ENCODE measurements at regions not wholly inside any gene's neighbourhood (a gene's known extent, or its start where the extent isn't known, plus 50 kb on each side); places are given as distances from the start of the nearest gene placed in this dataset.

DNA sequence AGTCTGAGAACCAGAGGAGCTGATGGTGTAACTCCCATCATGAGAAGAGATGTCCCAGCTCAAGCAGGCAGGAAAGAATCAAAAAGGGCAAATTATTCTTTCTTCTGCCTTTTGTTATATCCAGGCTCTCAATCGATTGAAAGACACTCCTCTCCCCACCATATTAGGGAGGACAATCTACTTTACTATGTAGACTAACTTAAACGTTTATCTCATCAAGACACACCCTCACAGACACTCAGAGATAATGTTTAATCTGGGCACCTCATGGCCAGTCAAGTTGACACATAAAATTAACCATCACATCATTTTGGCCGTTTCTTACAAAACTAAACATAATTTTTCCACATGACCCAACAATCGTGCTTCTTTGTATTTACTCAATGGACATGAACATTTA lies 534.3 kb upstream of the RORB start:
- TF ChIP-seq, protein P1, sequence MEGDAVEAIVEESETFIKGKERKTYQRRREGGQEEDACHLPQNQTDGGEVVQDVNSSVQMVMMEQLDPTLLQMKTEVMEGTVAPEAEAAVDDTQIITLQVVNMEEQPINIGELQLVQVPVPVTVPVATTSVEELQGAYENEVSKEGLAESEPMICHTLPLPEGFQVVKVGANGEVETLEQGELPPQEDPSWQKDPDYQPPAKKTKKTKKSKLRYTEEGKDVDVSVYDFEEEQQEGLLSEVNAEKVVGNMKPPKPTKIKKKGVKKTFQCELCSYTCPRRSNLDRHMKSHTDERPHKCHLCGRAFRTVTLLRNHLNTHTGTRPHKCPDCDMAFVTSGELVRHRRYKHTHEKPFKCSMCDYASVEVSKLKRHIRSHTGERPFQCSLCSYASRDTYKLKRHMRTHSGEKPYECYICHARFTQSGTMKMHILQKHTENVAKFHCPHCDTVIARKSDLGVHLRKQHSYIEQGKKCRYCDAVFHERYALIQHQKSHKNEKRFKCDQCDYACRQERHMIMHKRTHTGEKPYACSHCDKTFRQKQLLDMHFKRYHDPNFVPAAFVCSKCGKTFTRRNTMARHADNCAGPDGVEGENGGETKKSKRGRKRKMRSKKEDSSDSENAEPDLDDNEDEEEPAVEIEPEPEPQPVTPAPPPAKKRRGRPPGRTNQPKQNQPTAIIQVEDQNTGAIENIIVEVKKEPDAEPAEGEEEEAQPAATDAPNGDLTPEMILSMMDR (conservative IDR thresholded peaks at IDR 0.05), result no peak
- no peak for TF ChIP-seq EZH2 (IDR thresholded peaks at IDR 0.05; ENCODE audit: low read depth)

Data from PC-9 (cell line).